Iris pigment epithelial cell (primary cell): ENCODE measurements at regions not wholly inside any gene's neighbourhood (a gene's known extent, or its start where the extent isn't known, plus 50 kb on each side); places are given as distances from the start of the nearest gene placed in this dataset.
"Not testable (repeated sequence)": the region's sequence is repeated elsewhere in the genome, so short reads cannot be mapped to it uniquely, and the experiment has no call there.

Experiments
- DNase-seq: peaks from one replicate; pipeline ENCODE4 v3.0.0-alpha.2; 2011; ENCODE audit warnings: low read depth

DNA sequence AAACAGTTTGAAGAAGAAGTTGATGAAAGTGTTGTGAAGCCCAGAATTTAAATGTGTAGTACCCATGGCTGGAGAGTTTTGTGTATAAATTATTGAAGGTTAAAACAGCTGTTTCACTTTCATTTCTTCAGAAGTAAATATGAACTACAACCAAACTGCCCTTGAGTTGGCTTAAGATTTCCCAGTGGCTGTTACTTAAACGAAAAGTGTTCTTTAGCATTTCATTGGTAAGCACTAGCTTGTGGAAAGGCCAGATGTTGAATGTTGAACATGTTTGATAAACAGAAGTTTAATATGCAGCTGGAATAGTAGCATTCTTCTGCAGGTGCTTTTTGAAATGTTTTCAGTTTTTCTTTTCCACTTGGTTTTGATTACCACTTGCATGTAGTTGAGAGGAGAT, 83.2 kb upstream of the TNRC6B start:
- peak; percentile 9 for DNase-seq

DNA sequence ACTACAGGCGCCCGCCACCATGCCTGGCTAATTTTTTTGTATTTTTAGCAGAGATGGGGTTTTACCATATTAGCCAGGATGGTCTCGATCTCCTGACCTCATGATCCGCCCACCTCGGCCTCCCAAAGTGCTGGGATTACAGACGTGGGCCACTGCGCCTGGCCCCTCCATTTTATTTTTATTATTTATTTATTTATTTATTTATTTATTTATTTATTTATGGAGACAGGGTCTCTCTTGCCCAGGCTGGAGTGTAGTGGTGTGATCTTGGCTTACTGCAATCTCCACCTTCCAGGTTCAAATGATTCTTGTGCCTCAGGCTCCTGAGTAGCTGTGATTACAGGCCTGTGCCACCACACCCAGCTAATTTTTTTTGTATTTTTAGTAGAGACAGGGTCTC, 77.8 kb upstream of the TNRC6B start:
- not testable (repeated sequence) for DNase-seq

DNA sequence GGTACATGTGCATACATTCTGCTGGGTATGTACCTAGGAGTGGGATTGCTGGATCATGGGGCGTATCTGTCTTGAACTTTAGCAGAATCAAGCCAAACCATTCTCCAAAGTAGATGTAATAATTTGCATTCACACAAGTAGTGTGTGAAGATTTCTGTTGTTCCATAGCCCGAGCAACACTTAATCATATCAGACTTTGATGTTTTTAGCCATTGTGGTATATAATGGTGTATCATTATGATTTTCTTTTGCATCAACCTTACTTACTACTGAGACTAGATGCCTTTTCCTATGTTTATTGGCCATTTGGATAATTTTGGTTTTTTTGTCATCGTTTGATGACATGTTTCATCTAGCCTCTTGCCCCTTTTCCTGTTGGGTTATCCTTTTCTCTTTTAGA, 72.0 kb upstream of the TNRC6B start:
- no peak for DNase-seq

DNA sequence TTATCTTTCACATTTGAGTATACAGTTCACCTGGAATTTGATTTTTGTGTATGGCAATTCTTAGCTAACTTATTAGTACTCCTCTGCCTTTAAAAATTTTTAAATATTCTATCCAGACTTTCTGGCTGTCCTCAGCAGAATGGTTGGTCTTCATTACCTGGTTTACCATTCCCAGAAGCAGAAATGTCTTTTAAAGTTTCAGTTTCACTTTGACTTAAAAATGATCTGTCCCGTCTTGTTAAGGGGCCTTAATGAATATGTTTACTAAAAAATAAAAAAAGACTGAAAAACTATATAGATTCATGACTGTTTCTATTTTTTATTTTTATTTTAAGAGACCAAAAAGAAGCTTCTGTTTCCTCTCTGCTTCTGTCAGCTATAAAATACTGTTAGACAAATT, 70.5 kb upstream of the TNRC6B start:
- peak; percentile 15 for DNase-seq

DNA sequence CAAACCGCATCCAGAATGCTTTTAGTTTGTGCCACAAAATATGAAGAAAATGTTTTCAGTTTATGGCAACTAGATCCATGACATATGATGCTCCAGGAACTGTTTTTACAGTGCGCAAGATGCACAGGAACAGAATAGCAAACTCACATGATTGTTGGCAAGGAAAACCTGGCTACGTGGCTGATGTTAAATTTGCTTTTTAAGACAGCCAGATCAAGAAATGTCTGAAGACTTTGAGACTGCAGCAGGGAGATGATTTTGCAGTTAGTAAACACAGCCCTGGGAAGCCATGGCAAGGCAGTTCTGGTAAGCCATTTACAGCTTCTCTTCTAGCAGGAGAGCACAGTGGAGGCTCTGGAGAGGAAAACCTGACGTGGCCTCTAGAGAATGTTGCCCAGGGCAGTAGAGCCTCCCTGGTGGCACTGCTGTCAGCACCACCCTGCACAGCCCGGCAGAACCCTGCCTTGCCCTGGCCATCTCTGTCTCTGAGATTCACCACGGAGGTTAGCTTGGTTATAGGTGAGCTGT, 69.8 kb upstream of the TNRC6B start:
- peak; percentile 34 for DNase-seq

DNA sequence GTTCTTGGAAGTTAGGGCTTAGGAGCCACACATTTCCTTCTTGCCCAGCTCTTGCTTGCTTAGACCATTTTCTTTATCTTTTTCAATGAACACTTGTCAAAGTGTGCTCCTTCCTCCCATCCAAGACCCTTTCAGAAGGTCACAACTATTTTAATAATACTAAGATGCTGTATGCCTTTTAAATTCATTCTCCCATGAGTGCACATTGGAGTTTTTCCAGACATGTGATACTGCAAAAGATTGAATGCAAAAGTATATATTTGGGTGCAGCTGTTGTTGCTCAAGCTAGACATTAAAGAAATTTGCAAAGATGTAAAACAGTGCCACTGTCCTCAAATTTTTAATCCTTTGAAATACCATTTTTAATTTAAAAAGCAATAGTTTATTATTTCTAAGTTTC, 69.3 kb upstream of the TNRC6B start:
- no peak for DNase-seq

DNA sequence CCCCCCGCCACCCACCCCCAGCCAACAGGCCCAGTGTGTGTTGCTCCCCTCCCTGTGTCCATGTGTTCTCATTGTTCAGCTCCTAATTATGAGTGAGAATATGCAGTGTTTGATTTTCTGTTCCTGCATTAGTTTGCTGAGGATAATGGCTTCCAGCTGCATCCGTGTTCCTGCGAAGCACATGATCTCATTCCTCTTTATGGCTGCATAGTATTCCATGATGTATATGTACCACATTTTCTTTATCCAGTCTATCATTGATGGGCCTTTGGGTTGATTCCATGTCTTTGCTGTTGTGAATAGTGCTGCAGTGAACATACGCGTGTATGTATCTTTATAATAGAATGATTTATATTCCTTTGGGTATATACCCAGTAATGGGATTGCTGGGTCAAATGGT, 68.8 kb upstream of the TNRC6B start:
- not testable (repeated sequence) for DNase-seq

DNA sequence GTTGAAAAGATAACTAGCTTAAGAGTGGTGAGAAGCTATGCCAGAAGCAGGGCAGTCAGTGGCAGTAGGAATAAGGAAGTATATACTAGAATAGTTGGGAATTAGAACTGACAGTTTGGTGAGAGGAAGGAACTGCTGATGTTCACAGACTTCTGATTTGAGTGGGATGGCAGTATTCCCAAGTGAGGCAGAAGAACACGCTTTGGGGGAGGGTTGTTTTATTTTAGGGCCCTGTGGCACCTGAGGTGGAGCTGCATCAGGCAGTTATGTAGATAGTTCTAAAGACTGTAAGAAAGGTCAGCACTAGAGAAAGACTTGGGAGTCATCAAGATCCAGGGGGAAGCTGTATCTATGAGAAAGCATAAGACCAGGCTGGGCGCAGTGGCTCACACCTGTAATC, 66.3 kb upstream of the TNRC6B start:
- DNase-seq = no peak

DNA sequence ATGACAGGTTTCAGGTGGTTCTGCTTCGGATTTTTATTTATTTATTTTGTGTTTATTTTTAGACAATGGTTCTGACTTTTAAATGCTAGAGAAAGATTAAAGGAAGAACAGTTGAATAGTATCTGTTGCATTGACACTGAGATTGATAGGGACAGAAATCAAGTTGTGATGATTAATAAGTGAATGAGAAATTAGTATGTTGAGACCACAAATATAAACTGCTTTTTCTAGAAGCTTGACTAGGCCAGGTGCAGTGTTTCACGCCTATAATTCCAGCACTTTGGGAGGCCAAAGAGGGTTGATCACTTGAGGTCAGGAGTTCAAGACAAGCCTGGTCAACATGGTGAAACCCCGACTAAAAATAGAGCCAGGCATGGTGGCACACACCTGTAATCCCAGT, 65.1 kb upstream of the TNRC6B start:
- no peak for DNase-seq

DNA sequence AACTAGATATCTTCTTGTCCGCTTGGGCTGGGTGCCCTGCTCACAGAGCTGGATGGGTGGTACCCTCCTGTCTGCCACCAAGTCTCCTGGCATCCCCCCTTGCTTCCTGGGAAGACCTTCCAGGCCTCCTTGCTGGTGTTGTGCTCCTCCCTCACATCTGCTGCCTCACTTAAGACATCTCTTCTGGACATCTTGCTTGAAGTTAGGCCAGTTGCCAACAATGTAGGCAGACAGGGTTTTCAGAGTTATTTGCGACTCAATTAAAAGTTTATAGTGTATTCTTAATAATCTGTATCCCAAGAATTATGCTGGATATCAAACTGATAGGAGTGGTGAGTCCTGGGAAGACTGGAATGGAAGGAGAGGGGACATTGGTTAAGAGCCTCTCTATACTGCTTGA, 64.0 kb upstream of the TNRC6B start:
- DNase-seq = peak; percentile 9

DNA sequence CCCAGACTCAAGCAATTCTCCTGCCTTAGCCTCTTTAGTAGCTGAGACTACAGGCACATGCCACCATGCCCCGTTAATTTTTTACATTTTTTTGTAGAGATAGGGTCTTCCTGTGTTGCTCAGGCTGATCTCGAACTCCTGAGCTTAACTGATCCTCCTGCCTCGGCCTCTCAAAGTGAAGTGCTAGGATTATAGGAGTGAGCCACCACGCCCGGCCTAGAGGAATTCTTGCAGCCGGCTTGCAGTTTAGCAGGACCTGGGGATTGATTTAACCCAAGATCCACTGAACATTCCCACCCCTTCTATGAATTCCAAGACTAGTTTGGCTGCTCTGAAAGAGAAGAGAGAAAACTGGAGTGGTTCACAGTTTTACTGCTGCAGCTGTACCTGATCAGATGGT, 63.3 kb upstream of the TNRC6B start:
- DNase-seq = no peak

DNA sequence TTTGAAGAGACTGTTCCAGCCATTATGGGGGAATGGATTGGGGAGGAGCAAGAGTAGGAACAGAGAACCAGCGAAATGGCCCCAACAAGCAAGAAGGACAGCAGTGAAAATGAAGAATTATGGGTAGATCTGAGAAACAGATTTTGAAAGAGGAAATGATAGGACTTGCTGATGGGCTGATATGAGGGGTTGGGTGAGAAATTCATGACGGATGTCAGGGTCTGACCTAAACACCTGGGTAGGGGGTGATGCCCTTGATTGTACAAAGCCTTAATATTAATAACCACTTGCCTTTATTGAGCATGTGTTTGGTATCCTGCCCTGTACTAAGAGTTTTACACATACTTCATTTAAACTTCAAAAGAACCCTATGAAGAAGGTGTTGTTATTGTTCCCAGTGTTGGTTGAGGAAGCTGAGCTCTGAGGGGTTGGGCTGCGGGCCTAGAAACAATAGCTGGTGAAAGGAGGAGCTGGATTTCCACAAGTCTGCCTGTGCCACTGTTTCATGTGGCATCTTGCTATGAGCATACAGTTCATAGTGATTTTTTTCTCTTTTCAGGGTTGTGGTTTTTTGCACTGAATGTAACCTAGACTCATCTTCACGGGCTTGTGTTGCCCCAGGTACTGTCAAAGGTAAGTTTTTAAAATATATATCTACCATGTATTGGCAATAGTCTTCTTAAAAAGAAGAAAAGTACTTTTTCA, 61.1 kb upstream of the TNRC6B start:
- DNase-seq = no peak

DNA sequence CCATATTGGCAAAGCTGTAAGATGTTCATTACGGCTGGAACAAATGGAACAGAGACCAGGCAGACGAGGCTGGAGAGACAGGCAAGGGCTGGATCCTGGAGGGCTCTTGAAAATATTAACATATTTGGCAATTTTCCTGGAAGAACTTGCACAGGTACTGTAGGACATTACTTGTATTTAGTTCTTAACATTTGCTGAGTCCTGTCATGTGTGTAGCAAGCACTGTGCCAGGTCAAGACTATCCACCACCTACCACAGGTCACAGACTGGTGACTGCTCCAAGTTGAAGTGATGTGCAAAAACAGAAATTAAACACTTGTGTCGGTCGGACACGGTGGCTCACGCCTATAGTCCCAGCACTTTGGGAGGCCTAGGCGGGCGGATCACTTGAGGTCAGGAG, 58.7 kb upstream of the TNRC6B start:
- no peak for DNase-seq

DNA sequence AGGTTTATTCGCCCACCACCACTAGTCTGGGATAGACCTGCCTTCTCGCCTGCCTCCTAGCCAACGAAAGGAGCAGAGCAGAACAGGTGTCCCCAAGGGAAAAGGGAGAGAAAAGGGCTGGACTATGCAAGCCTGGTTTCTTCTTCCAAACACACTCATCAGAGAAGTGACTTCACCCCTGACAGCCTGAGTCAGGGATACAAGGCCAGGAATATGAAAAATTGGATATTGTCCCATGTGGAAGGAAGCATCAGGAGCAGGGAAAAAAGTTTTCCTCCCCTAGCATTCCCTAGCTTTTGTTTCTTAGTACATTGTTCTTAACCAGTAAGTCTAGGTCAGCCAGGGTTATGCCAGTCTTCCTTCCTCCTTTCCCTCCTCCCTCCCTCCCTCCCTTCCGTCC, 56.9 kb upstream of the TNRC6B start:
- no peak for DNase-seq

DNA sequence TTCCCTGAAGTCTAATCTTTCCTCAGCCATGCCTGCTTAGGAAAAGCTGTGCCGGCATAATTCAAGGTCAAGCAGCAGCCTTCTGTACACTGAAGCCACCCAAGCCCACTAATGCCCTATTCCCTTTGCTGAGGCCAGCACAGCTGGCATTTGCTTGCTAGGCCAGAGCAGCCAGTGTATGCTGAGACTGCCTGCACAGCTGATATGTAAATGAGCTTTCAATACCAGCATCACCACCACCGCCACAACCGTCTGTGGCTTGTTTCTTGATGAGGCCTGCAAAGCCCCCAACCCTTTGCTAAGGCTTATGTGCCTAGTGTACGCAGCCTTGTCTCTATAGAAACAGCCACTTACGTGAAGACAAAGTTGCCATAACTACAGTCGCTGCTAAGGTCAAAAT, 56.3 kb upstream of the TNRC6B start:
- no peak for DNase-seq

DNA sequence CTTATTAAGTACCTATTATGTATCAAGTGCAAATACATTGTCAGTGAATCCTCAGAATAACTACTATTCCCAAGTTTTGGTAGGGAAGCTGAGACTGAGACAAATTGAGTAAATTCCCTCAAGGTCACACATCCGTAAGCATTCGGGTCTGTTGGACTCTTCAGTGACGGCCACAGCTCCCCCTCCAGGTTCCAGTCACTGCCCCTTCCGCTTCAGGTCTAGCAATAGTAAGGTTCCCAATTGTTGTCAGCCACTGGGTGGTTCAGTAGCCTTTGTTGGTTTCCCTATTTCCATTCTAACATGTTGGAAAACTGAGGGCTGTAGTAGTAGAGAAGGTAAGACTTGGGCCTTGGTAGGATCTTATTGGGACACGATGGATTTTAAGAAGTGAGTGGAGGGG, 54.9 kb upstream of the TNRC6B start:
- DNase-seq = no peak

DNA sequence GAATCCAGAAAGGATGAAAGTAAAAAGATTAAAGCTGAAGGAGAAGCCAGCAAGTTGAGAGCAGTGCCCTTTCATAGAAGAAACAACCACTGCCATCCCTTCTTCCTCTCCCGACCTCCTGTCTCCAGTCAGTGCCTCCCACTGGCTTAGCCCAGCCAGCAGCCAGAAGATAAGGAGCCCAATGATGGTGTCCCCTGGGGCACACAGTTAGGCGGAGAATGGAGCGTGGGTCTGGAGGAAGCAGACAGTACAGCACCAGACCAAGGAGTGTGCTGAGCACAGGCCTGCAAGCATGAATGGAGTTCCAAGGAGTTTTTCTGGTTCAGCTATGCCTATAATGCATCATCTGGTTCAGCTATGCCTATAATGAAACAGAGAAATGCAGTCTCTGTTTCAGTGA, 54.3 kb upstream of the TNRC6B start:
- DNase-seq = no peak
